Esophagus muscularis mucosa (tissue), 3 donors: ENCODE measurements at regions not wholly inside any gene's neighbourhood (a gene's known extent, or its start where the extent isn't known, plus 50 kb on each side); places are given as distances from the start of the nearest gene placed in this dataset.

Source experiments
- CTCF ChIP-seq, 3 experiments: fragments of 200-600 bp in 2 of 3; fragments of 450-650 bp in 1 of 3; sonication (generic) in 2 of 3; IDR thresholded peaks; one replicate each; pipeline ENCODE4 v1.5.1; 2017 to 2019; ENCODE audit warnings: antibody characterized with exemption in 3 of 3, mild to moderate bottlenecking in 2 of 3, moderate library complexity in 1 of 3
- POLR2A ChIP-seq: fragments of 450-650 bp; IDR thresholded peaks from one replicate; pipeline ENCODE4 v1.6.1; 2017; ENCODE audit warnings: antibody characterized with exemption, moderate library complexity, mild to moderate bottlenecking, low read depth

GRCh38 chr19:23531231-23531790 lies 136.0 kb upstream of the ZNF91 start:
- no peak for TF ChIP-seq POLR2A
- TF ChIP-seq CTCF (IDR thresholded peaks at IDR 0.05): no peak
